ENCODE measurements at regions not wholly inside any gene's neighbourhood (a gene's known extent, or its start where the extent isn't known, plus 50 kb on each side); places are given as distances from the start of the nearest gene placed in this dataset.

DNA sequence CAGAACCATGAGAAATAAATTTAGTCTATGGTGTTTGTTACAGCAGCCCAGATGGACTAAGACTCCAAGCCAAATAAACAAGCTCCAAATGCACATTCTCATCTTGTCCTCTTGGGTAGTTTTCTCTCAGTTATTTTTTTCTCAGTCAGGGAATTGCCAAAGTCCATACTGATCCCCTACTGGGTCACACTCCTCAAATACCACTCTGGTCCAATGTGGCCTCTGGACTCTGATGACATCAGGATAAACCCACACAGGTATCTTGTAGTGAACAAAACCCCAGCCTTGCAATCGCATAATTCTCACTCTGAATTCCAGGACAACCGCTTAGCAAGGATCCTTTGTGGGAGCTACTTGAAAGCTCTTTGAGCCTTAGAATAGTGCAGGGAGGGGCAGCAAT, 248.4 kb upstream of the JUN start:
- Histone ChIP-seq H3K36me3 (ENCODE audit: insufficient read depth, low read length) (no peaks in the 10 kb centered on the region), H3K27me3 (ENCODE audit: insufficient read depth, low read length, poor library complexity, severe bottlenecking) (no peaks in the 10 kb centered on the region), H3K9me3 (ENCODE audit: low read length) (no peaks in the 10 kb centered on the region), H3K4me3 (ENCODE audit: low read length) (no peak overlapping the region), H3K4me1 (ENCODE audit: insufficient read depth, low read length) (no peaks in the 10 kb centered on the region), H3K27ac (ENCODE audit: low read depth, low read length) (no peak overlapping the region)
- no peak overlapping the region for H3K27ac Mint-ChIP-seq
- H3K4me1 Mint-ChIP-seq = no peaks in the 10 kb centered on the region
- DNase-seq = no peak
- CTCF ChIA-PET = interaction anchor here (0.8 to 1.6 kb wide), 3 partner anchors 9 to 93 kb away, joined by 3 to 4 read pairs (median 4); no protein-coding TSS in a partner anchor
- H3K36me3 Mint-ChIP-seq = no peaks in the 10 kb centered on the region
- H3K27me3 Mint-ChIP-seq = peaks cover 0 to 2% of the 10 kb centered on the region in 2 donors
- no peaks in the 10 kb centered on the region for H3K9me3 Mint-ChIP-seq
- POLR2A ChIA-PET = interaction anchor here (0.6 kb wide), 1 partner anchor 247 kb away, joined by 19 read pairs; no protein-coding TSS in a partner anchor
- H3K4me3 Mint-ChIP-seq = no peak overlapping the region

DNA sequence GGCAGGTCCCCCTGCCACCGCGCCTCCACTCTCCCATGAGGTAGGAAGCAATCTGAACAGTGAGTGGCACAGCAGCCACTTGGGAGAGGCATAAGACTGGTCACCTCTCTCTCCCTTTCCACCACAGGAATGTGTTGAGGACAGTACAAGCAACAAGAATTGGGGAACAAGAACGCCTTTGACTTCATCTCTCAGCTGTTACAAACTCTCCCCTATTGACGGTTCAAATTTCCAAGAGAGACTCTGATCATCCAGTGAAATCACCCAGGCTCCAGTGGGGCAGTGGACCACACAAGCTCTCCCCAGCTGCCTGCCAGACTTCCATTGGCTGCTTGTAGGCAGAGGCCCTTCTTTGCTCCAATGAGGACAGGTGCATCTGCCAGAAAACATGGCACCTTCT, 249.9 kb upstream of the JUN start:
- no peak for DNase-seq
- no peak overlapping the region for H3K27ac Mint-ChIP-seq
- Histone ChIP-seq H3K36me3 (ENCODE audit: insufficient read depth, low read length) (no peaks in the 10 kb centered on the region), H3K4me3 (ENCODE audit: low read length) (no peak overlapping the region), H3K27ac (ENCODE audit: low read depth, low read length) (no peak overlapping the region), H3K9me3 (ENCODE audit: low read length) (no peaks in the 10 kb centered on the region), H3K4me1 (ENCODE audit: insufficient read depth, low read length) (no peaks in the 10 kb centered on the region), H3K27me3 (ENCODE audit: insufficient read depth, low read length, poor library complexity, severe bottlenecking) (no peaks in the 10 kb centered on the region)
- peaks cover 0 to 2% of the 10 kb centered on the region in 2 donors for H3K27me3 Mint-ChIP-seq
- H3K36me3 Mint-ChIP-seq = no peaks in the 10 kb centered on the region
- POLR2A ChIA-PET = no interaction called here
- CTCF ChIA-PET = no interaction called here
- no peaks in the 10 kb centered on the region for H3K4me1 Mint-ChIP-seq
- H3K4me3 Mint-ChIP-seq = no peak overlapping the region
- no peaks in the 10 kb centered on the region for H3K9me3 Mint-ChIP-seq

DNA sequence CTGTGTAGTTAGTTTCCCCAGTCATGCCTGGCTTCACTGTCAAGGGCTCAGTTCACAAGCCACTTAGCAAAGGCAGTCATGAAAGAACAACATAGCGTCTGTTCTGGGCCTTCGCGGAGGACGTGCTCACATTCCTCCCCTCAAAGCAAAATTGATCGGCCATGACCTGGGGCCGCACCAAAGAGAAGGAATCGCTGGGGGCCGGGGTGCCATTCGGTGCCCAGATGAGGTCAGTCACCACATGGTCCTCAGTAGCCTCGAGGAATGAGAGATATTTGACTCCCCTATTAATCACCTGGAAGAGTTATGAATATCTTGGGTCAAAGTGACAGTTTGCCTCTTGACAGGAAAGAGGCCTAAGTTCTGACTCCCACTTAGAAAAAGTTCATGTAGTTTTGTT, 251.1 kb upstream of the JUN start:
- Mint-ChIP-seq H3K9me3 (no peaks in the 10 kb centered on the region), H3K27ac (no peak overlapping the region), H3K4me1 (no peaks in the 10 kb centered on the region), H3K36me3 (no peaks in the 10 kb centered on the region), H3K27me3 (peaks cover 0 to 2% of the 10 kb centered on the region in 2 donors), H3K4me3 (no peak overlapping the region)
- H3K4me3 ChIP-seq (ENCODE audit: low read length) = no peak overlapping the region
- H3K4me1 ChIP-seq (ENCODE audit: insufficient read depth, low read length) = no peaks in the 10 kb centered on the region
- CTCF ChIA-PET = no interaction called here
- no peaks in the 10 kb centered on the region for H3K27me3 ChIP-seq (ENCODE audit: insufficient read depth, low read length, poor library complexity, severe bottlenecking)
- H3K9me3 ChIP-seq (ENCODE audit: low read length) = no peaks in the 10 kb centered on the region
- H3K27ac ChIP-seq (ENCODE audit: low read depth, low read length) = no peak overlapping the region
- no peaks in the 10 kb centered on the region for H3K36me3 ChIP-seq (ENCODE audit: insufficient read depth, low read length)
- POLR2A ChIA-PET = no interaction called here
- no peak for DNase-seq

DNA sequence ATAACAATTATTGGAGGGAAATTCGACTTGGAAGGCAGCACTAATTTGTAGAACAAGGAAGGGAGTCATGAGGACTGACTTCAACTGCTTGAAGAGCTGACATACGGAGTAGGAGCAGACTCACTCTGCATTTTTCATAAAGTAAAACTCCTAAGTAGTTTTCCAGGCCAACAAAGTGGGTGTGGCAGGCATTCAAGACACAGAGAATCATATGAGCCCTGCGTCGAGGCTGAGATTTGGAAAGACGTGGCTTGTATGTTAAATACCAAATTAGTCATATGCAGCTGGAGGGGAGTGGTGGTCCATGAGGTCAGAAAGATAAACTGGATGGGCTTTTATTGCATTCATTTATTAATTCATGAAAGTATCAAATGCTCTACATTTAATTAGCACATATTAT, 255.7 kb upstream of the JUN start:
- H3K27me3 Mint-ChIP-seq = no peaks in the 10 kb centered on the region
- Histone ChIP-seq H3K4me3 (ENCODE audit: low read length) (no peak overlapping the region), H3K9me3 (ENCODE audit: low read length) (no peaks in the 10 kb centered on the region), H3K4me1 (ENCODE audit: insufficient read depth, low read length) (peaks cover 6% of the 10 kb centered on the region), H3K36me3 (ENCODE audit: insufficient read depth, low read length) (no peaks in the 10 kb centered on the region), H3K27me3 (ENCODE audit: insufficient read depth, low read length, poor library complexity, severe bottlenecking) (no peaks in the 10 kb centered on the region), H3K27ac (ENCODE audit: low read depth, low read length) (no peak overlapping the region)
- H3K9me3 Mint-ChIP-seq = no peaks in the 10 kb centered on the region
- no peaks in the 10 kb centered on the region for H3K36me3 Mint-ChIP-seq
- H3K4me1 Mint-ChIP-seq = peaks cover 14 to 20% (median 17%) of the 10 kb centered on the region in 3 donors
- no peak for DNase-seq
- ChIA-PET CTCF (interaction anchor here (1.3 kb wide), 1 partner anchor 13 kb away, joined by 4 read pairs; no protein-coding TSS in a partner anchor), POLR2A (no interaction called here)
- H3K4me3 Mint-ChIP-seq = no peak overlapping the region
- no peak overlapping the region for H3K27ac Mint-ChIP-seq

DNA sequence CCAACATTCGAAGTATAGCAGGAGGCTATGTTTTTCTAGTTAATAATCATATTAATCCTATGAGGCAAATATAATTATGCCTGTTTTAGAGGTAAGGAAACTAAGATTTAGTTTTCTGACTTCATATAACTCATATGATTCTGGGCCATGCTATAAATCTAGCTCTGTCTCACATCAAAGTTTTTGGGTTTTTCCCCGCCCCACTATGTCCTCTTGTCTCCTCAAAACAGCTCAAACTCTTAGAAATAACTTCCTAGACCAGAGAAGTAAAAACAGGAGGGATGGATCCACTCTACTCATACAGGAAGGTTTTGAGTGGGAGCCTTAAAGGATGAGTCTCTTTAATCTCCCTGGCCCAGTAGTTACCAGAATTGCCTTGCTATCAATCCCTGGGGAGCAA, 256.4 kb upstream of the FGGY start:
- Mint-ChIP-seq H3K4me1 (peaks cover 24 to 30% (median 26%) of the 10 kb centered on the region in 3 donors), H3K36me3 (no peaks in the 10 kb centered on the region), H3K4me3 (no peak overlapping the region), H3K27ac (no peak overlapping the region), H3K9me3 (no peaks in the 10 kb centered on the region), H3K27me3 (no peaks in the 10 kb centered on the region)
- POLR2A ChIA-PET = no interaction called here
- Histone ChIP-seq H3K36me3 (ENCODE audit: insufficient read depth, low read length) (no peaks in the 10 kb centered on the region), H3K27me3 (ENCODE audit: insufficient read depth, low read length, poor library complexity, severe bottlenecking) (no peaks in the 10 kb centered on the region), H3K27ac (ENCODE audit: low read depth, low read length) (no peak overlapping the region), H3K4me1 (ENCODE audit: insufficient read depth, low read length) (peaks cover 16% of the 10 kb centered on the region), H3K9me3 (ENCODE audit: low read length) (no peaks in the 10 kb centered on the region), H3K4me3 (ENCODE audit: low read length) (no peak overlapping the region)
- CTCF ChIA-PET = interaction anchor here (1.3 kb wide), 1 partner anchor 9 kb away, joined by 4 read pairs; no protein-coding TSS in a partner anchor
- DNase-seq = no peak

DNA sequence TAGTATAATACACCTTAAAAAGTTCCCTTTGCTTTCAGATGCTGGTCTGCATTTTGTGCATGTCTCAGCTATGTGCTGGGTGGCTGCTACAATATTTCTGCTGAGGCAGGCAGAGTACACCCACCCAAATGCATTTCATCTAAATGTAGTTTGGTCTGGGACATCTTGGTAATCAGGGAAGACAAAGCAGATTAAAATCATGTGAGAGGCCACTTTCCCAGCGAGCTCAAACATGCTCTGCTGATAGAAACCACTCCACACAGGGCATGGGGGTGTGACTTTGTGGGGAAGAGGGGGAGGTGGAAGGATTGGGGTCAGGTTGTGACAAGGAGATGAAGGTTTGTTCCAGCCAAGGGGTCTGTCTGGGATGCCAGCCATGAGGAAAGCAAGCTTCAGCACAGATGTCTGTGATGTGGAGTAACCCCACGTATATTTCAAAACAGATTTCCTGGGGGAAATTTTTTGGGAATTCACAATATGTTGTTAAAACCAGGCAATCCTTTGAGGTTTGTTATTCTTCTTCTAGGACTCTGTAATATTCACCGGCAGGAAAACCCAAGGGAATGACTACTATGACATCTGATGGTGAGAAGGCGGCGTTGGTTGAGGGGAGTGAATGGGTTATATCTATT, 255.1 kb upstream of the FGGY start:
- no peaks in the 10 kb centered on the region for H3K27me3 Mint-ChIP-seq
- H3K4me3 ChIP-seq (ENCODE audit: low read length) = no peak overlapping the region
- peaks cover 37 to 42% (median 39%) of the 10 kb centered on the region in 3 donors for H3K4me1 Mint-ChIP-seq
- no peaks in the 10 kb centered on the region for H3K9me3 ChIP-seq (ENCODE audit: low read length)
- POLR2A ChIA-PET = no interaction called here
- H3K9me3 Mint-ChIP-seq = no peaks in the 10 kb centered on the region
- peaks cover 28% of the 10 kb centered on the region for H3K4me1 ChIP-seq (ENCODE audit: insufficient read depth, low read length)
- no peaks in the 10 kb centered on the region for H3K27me3 ChIP-seq (ENCODE audit: insufficient read depth, low read length, poor library complexity, severe bottlenecking)
- no peak overlapping the region for H3K4me3 Mint-ChIP-seq
- CTCF ChIA-PET = interaction anchor here (1.3 kb wide), 1 partner anchor 10 kb away, joined by 4 read pairs; no protein-coding TSS in a partner anchor
- no peak for DNase-seq
- H3K36me3 Mint-ChIP-seq = no peaks in the 10 kb centered on the region
- H3K27ac Mint-ChIP-seq = peak overlapping the region in 1 of 8 donors; percentile 81
- H3K27ac ChIP-seq (ENCODE audit: low read depth, low read length) = no peak overlapping the region
- H3K36me3 ChIP-seq (ENCODE audit: insufficient read depth, low read length) = no peaks in the 10 kb centered on the region

DNA sequence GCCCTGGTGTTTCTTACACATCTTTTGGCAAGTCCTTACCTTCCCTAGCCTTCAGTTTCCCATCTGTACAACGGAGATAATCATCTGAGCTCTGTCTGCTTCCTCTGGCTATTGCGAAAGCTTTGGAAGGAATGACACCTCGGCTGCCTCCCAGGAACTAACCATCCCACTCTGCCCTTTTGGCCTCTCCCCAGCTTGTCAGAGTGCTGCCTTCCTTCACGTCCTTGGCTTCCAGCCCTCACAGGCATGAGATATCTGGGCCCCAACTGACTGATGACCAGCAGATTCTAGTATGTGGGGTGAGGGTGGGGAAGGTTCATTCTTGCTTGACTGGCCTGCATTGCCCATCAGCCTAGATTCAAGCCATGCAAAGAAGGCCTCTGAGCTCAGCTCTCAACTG, 253.1 kb upstream of the FGGY start:
- H3K36me3 ChIP-seq (ENCODE audit: insufficient read depth, low read length) = no peaks in the 10 kb centered on the region
- H3K36me3 Mint-ChIP-seq = no peaks in the 10 kb centered on the region
- H3K4me3 Mint-ChIP-seq = peak overlapping the region in 1 of 7 donors; percentile 29
- H3K9me3 Mint-ChIP-seq = no peaks in the 10 kb centered on the region
- ChIA-PET CTCF (interaction anchor here (1.1 kb wide), 1 partner anchor 262 kb away, joined by 3 read pairs; no protein-coding TSS in a partner anchor), POLR2A (no interaction called here)
- peak overlapping the region in 4 of 8 donors; percentile 27 to 88 (median 85) for H3K27ac Mint-ChIP-seq
- no peaks in the 10 kb centered on the region for H3K27me3 Mint-ChIP-seq
- DNase-seq = no peak
- H3K4me1 ChIP-seq (ENCODE audit: insufficient read depth, low read length) = peaks cover 38% of the 10 kb centered on the region
- no peaks in the 10 kb centered on the region for H3K27me3 ChIP-seq (ENCODE audit: insufficient read depth, low read length, poor library complexity, severe bottlenecking)
- H3K4me1 Mint-ChIP-seq = peaks cover 50 to 58% (median 57%) of the 10 kb centered on the region in 3 donors
- no peak overlapping the region for H3K4me3 ChIP-seq (ENCODE audit: low read length)
- peak overlapping the region; percentile 17 for H3K27ac ChIP-seq (ENCODE audit: low read depth, low read length)
- H3K9me3 ChIP-seq (ENCODE audit: low read length) = no peaks in the 10 kb centered on the region

DNA sequence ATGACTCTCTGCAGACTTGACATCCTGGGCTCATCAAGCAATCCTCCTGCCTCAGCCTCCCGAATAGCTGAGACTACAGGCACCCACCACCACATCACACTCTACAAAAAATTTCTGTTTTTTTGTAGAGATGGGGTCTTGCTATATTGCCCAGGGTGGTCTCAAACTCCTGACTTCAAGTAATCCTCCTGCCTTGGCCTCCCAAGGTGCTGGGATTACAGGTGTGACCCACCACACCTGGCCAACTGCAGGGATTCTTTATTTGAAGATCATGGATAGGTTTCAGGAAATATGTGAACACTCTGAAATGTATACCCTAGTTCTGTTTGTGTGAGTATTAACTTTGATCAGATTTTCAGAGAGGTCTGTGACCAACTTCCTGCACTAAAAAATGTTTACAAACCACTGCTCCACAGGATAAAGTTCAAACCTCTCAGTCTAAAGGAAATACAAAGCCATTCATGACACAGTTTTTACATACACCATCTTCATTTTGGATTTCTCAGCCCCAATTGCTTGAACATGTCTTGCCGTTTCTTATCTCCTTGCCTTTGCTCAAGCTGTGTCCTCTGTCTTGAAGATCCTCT, 252.3 kb upstream of the FGGY start:
- Mint-ChIP-seq H3K27me3 (no peaks in the 10 kb centered on the region), H3K9me3 (no peaks in the 10 kb centered on the region), H3K36me3 (no peaks in the 10 kb centered on the region), H3K4me1 (peaks cover 50 to 58% (median 57%) of the 10 kb centered on the region in 3 donors), H3K4me3 (peak overlapping the region in 6 of 7 donors; percentile 16 to 79 (median 67)), H3K27ac (peak overlapping the region; percentile 72 to 99 (median 86))
- Histone ChIP-seq H3K36me3 (ENCODE audit: insufficient read depth, low read length) (no peaks in the 10 kb centered on the region), H3K27me3 (ENCODE audit: insufficient read depth, low read length, poor library complexity, severe bottlenecking) (no peaks in the 10 kb centered on the region), H3K9me3 (ENCODE audit: low read length) (no peaks in the 10 kb centered on the region), H3K27ac (ENCODE audit: low read depth, low read length) (peak overlapping the region; percentile 3), H3K4me3 (ENCODE audit: low read length) (peak overlapping the region; percentile 26), H3K4me1 (ENCODE audit: insufficient read depth, low read length) (peaks cover 38% of the 10 kb centered on the region)
- ChIA-PET CTCF (interaction anchor here (1.1 to 1.8 kb wide), 2 partner anchors 52 to 102 kb away, joined by 4 to 5 read pairs; no protein-coding TSS in a partner anchor), POLR2A (interaction anchor here (0.6 to 2.8 kb wide), 3 partner anchors 141 to 262 kb away, joined by 4 to 15 read pairs (median 5); partner anchors contain the start of gene JUN)
- DNase-seq = peak in 1 of 5 donors; percentile 19
